GM10266 (cell line): ENCODE measurements at regions not wholly inside any gene's neighbourhood (a gene's known extent, or its start where the extent isn't known, plus 50 kb on each side); places are given as distances from the start of the nearest gene placed in this dataset.

Experiments used
- DNase-seq: peaks from one replicate; pipeline ENCODE4 v3.0.0; 2012; ENCODE audit errors: extremely low spot score
- CTCF ChIP-seq: IDR thresholded peaks from 2 replicates; pipeline ENCODE4 v1.5.1; 2012; ENCODE audit warnings: mild to moderate bottlenecking, low read depth; ENCODE audit not compliant: control insufficient read depth, insufficient read depth; ENCODE audit errors: missing control alignments

GRCh38 chr2:190769258-190769657, 111.4 kb upstream of the GLS start:
- no peak for DNase-seq
- TF ChIP-seq CTCF = no peak

- no peak for TF ChIP-seq CTCF
- DNase-seq = no peak
Measured at GRCh38 chr2:190771726-190772125, 108.9 kb upstream of the GLS start.

- no peak for TF ChIP-seq CTCF
- no peak for DNase-seq
Measured at GRCh38 chr2:190780594-190780993, 100.0 kb upstream of the GLS start.

- DNase-seq = peak; percentile 53
Measured at GRCh38 chr2:190781604-190782198, 98.9 kb upstream of the GLS start.

GRCh38 chr2:190782264-190782663, 98.4 kb upstream of the GLS start:
- DNase-seq = no peak
- TF ChIP-seq CTCF = no peak

More at GRCh38 chr2:190781604-190782198, 98.9 kb upstream of the GLS start:
- TF ChIP-seq CTCF = peak; percentile 50

GRCh38 chr2:190783513-190784263, 96.9 kb upstream of the GLS start:
- TF ChIP-seq CTCF = no peak
- no peak for DNase-seq

- no peak for TF ChIP-seq CTCF
Measured at GRCh38 chr2:190785334-190785733, 95.3 kb upstream of the GLS start.

More at GRCh38 chr2:190785334-190785733, 95.3 kb upstream of the GLS start:
- no peak for DNase-seq
